ENCODE measurements at regions not wholly inside any gene's neighbourhood (a gene's known extent, or its start where the extent isn't known, plus 50 kb on each side); places are given as distances from the start of the nearest gene placed in this dataset.

- DNase-seq (ENCODE audit: extremely low read depth in 1 of 2, low read depth in 1 of 2): no peak
These were observed 269.8 kb upstream of the ID2 start for GRCh38 chr2:8412082-8412481.

GRCh38 chr2:8412586-8412985 is 269.3 kb upstream of the ID2 start:
- no peak for DNase-seq (ENCODE audit: extremely low read depth in 1 of 2, low read depth in 1 of 2)

- no peak for DNase-seq (ENCODE audit: extremely low read depth in 1 of 2, low read depth in 1 of 2)
These were observed 268.2 kb upstream of the ID2 start for GRCh38 chr2:8413589-8414135.

GRCh38 chr2:8414946-8415879 is 266.6 kb upstream of the ID2 start:
- DNase-seq (ENCODE audit: extremely low read depth in 1 of 2, low read depth in 1 of 2): no peak

GRCh38 chr2:8416001-8416571 is 265.8 kb upstream of the ID2 start:
- no peak for DNase-seq (ENCODE audit: extremely low read depth in 1 of 2, low read depth in 1 of 2)

GRCh38 chr2:8416849-8417832 is 264.7 kb upstream of the ID2 start:
- no peak for DNase-seq (ENCODE audit: extremely low read depth in 1 of 2, low read depth in 1 of 2)

GRCh38 chr2:8418721-8419120 is 263.1 kb upstream of the ID2 start:
- no peak for DNase-seq (ENCODE audit: extremely low read depth in 1 of 2, low read depth in 1 of 2)

- DNase-seq (ENCODE audit: extremely low read depth in 1 of 2, low read depth in 1 of 2): no peak
These were observed 260.0 kb upstream of the ID2 start for GRCh38 chr2:8421658-8422449.

GRCh38 chr2:8422450-8422800 is 259.4 kb upstream of the ID2 start:
- DNase-seq (ENCODE audit: extremely low read depth in 1 of 2, low read depth in 1 of 2): no peak

- DNase-seq (ENCODE audit: extremely low read depth in 1 of 2, low read depth in 1 of 2): no peak
These were observed 256.6 kb upstream of the ID2 start for GRCh38 chr2:8424997-8425900.

- DNase-seq (ENCODE audit: extremely low read depth in 1 of 2, low read depth in 1 of 2): no peak
These were observed 255.3 kb upstream of the ID2 start for GRCh38 chr2:8426550-8426949.

GRCh38 chr2:8427211-8427610 is 254.6 kb upstream of the ID2 start:
- no peak for DNase-seq (ENCODE audit: extremely low read depth in 1 of 2, low read depth in 1 of 2)

GRCh38 chr2:8430628-8431027 is 251.2 kb upstream of the ID2 start:
- no peak for DNase-seq (ENCODE audit: extremely low read depth in 1 of 2, low read depth in 1 of 2)

GRCh38 chr2:8431446-8432125 is 250.3 kb upstream of the ID2 start:
- DNase-seq (ENCODE audit: extremely low read depth in 1 of 2, low read depth in 1 of 2): no peak

- no peak for DNase-seq (ENCODE audit: extremely low read depth in 1 of 2, low read depth in 1 of 2)
These were observed 249.0 kb upstream of the ID2 start for GRCh38 chr2:8432706-8433336.

- no peak for DNase-seq (ENCODE audit: extremely low read depth in 1 of 2, low read depth in 1 of 2)
These were observed 248.5 kb upstream of the ID2 start for GRCh38 chr2:8433390-8433789.

GRCh38 chr2:8435608-8436007 is 246.2 kb upstream of the ID2 start:
- no peak for DNase-seq (ENCODE audit: extremely low read depth in 1 of 2, low read depth in 1 of 2)

GRCh38 chr2:8436585-8436984 is 245.3 kb upstream of the ID2 start:
- no peak for DNase-seq (ENCODE audit: extremely low read depth in 1 of 2, low read depth in 1 of 2)
